ENCODE measurements at regions not wholly inside any gene's neighbourhood (a gene's known extent, or its start where the extent isn't known, plus 50 kb on each side); places are given as distances from the start of the nearest gene placed in this dataset.

DNA sequence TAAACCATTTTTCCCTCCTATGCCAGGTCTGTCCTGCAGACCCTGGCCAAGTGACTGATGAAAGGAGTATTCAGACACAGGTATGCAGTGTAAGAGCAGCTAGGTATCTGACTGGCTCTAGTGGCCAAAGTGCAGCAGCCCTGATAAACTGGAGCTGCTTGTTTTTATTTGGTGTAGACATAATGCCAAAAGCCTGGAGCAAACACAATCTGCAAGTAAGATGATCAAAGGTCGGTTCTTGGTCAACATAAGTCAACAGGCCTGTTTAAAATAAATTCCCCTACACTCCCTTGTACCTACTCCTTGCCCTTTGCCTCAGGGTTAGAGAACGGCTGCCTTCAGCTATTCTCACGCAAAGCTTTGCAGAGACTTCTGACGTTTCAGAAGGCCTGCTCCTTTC is 1003.1 kb downstream of the ZPLD1 start:
- TF ChIP-seq GATA2 (IDR thresholded peaks at IDR 0.05; ENCODE audit: low read depth, low read length) (no peak), GATA3 (IDR thresholded peaks at IDR 0.05; ENCODE audit: low read depth, low read length) (no peak)
